ENCODE measurements at regions not wholly inside any gene's neighbourhood (a gene's known extent, or its start where the extent isn't known, plus 50 kb on each side); places are given as distances from the start of the nearest gene placed in this dataset.

DNA sequence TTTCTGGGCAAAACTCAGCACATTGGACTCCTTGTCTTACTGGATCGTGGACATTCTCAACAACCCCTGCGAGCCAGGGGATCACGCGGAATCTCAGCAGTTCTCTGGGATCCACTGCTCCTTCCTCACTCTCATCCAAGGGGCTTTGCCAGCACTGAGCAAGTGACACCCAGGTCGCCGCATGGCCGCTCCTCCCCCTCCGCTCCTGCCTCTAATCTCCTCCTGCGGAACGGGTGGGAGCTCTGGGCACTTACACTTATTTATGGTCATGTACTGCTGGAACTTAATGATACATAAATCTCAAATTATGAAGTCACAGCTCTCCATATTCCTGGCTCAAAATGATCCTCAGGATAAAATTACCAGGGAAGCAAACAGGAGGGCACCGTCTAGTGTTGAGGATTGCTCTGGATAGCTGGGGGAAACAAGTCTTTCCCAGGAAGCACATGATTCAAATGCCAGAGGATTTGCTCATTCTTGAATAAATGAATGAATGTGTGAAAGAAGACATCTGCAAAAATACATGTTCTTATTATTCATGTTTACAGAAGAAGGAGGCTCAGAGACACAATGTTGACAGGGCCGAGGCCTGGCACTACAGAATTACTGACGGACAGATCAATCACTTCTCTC is 1077.3 kb downstream of the TBC1D22A start:
- TF ChIP-seq, protein P1, sequence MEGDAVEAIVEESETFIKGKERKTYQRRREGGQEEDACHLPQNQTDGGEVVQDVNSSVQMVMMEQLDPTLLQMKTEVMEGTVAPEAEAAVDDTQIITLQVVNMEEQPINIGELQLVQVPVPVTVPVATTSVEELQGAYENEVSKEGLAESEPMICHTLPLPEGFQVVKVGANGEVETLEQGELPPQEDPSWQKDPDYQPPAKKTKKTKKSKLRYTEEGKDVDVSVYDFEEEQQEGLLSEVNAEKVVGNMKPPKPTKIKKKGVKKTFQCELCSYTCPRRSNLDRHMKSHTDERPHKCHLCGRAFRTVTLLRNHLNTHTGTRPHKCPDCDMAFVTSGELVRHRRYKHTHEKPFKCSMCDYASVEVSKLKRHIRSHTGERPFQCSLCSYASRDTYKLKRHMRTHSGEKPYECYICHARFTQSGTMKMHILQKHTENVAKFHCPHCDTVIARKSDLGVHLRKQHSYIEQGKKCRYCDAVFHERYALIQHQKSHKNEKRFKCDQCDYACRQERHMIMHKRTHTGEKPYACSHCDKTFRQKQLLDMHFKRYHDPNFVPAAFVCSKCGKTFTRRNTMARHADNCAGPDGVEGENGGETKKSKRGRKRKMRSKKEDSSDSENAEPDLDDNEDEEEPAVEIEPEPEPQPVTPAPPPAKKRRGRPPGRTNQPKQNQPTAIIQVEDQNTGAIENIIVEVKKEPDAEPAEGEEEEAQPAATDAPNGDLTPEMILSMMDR (IDR thresholded peaks at IDR 0.05; ENCODE audit: low read depth, low read length): no peak
- TF ChIP-seq MYC (IDR thresholded peaks at IDR 0.05; ENCODE audit: low read depth, low read length) (no peak), POLR2A (IDR thresholded peaks at IDR 0.05; ENCODE audit: extremely low read depth, insufficient read length) (no peak)

Data from NB4 (cell line).